Endothelial cell of umbilical vein (primary cell): ENCODE measurements at regions not wholly inside any gene's neighbourhood (a gene's known extent, or its start where the extent isn't known, plus 50 kb on each side); places are given as distances from the start of the nearest gene placed in this dataset.

Experiments used
- EZH2 ChIP-seq: IDR thresholded peaks from 2 replicates; pipeline ENCODE4 v1.6.1; 2012; ENCODE audit warnings: borderline replicate concordance, low read depth, mild to moderate bottlenecking, moderate library complexity, low read length, inconsistent platforms; ENCODE audit not compliant: severe bottlenecking
- GATA2 ChIP-seq: IDR thresholded peaks from 2 replicates; pipeline ENCODE4 v1.7.0; 2011; ENCODE audit warnings: low read depth, mild to moderate bottlenecking, moderate library complexity, mixed read lengths, low read length; ENCODE audit not compliant: insufficient read length, insufficient read depth
- JUN ChIP-seq: IDR thresholded peaks from 2 replicates; pipeline ENCODE4 v1.6.1; 2011; ENCODE audit warnings: borderline replicate concordance, low read depth; ENCODE audit not compliant: insufficient read length, insufficient read depth
- POLR2A ChIP-seq: IDR thresholded peaks from 2 replicates; pipeline ENCODE4 v1.6.1; 2012; ENCODE audit warnings: low read depth, mild to moderate bottlenecking, control low read depth, low read length
- POLR2AphosphoS5 ChIP-seq: IDR thresholded peaks from 2 replicates; pipeline ENCODE4 v1.6.1; 2012; ENCODE audit warnings: low read depth, mild to moderate bottlenecking, control low read depth, low read length, moderate library complexity; ENCODE audit not compliant: insufficient read depth
- TF ChIP-seq, protein P1 (sequence below), 2 donors: IDR thresholded peaks; 1 replicate in 1 of 2; 2 replicates in 1 of 2; pipeline ENCODE4 v1.5.1; 2011; ENCODE audit warnings: low read length in 2 of 2, mild to moderate bottlenecking in 2 of 2, moderate library complexity in 2 of 2, control low read depth in 1 of 2, inconsistent platforms in 1 of 2, low read depth in 1 of 2; ENCODE audit not compliant: insufficient read depth in 1 of 2; ENCODE audit errors: extremely low read depth in 1 of 2
- TF ChIP-seq, protein P2 (sequence below): IDR thresholded peaks from 2 replicates; pipeline ENCODE4 v1.6.1; 2011; ENCODE audit not compliant: insufficient read depth, insufficient read length

DNA sequence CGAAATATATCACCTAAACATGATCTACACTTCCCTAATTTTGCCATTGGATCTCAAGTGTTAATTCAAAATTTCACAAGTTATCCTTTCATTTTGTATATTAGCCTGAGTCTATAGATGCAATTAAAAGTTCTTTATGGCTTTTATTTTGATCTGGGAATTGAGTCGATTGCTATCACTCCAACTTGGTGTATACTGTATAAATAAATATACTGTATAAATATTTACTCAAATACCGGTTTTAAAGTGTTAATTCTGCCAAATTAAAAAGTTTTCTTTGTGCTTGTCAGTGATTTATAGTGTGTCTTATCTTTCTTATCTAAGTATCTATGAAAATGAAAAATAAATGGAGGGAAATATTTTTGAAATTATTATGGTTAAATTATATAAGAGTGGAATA lies 683.7 kb upstream of the LRRN3 start:
- TF ChIP-seq, protein P1, sequence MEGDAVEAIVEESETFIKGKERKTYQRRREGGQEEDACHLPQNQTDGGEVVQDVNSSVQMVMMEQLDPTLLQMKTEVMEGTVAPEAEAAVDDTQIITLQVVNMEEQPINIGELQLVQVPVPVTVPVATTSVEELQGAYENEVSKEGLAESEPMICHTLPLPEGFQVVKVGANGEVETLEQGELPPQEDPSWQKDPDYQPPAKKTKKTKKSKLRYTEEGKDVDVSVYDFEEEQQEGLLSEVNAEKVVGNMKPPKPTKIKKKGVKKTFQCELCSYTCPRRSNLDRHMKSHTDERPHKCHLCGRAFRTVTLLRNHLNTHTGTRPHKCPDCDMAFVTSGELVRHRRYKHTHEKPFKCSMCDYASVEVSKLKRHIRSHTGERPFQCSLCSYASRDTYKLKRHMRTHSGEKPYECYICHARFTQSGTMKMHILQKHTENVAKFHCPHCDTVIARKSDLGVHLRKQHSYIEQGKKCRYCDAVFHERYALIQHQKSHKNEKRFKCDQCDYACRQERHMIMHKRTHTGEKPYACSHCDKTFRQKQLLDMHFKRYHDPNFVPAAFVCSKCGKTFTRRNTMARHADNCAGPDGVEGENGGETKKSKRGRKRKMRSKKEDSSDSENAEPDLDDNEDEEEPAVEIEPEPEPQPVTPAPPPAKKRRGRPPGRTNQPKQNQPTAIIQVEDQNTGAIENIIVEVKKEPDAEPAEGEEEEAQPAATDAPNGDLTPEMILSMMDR (IDR thresholded peaks at IDR 0.05; ENCODE audit: extremely low read depth in 1 of 2, insufficient read depth in 1 of 2, low read depth in 1 of 2, low read length in 2 of 2), result no peak
- no peak for TF ChIP-seq GATA2
- no peak for TF ChIP-seq POLR2AphosphoS5
- TF ChIP-seq EZH2, result no peak
- TF ChIP-seq, protein P2, sequence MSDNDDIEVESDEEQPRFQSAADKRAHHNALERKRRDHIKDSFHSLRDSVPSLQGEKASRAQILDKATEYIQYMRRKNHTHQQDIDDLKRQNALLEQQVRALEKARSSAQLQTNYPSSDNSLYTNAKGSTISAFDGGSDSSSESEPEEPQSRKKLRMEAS, result no peak
- TF ChIP-seq POLR2A, result no peak
- TF ChIP-seq JUN, result no peak
